GM19023 (cell line): ENCODE measurements at regions not wholly inside any gene's neighbourhood (a gene's known extent, or its start where the extent isn't known, plus 50 kb on each side); places are given as distances from the start of the nearest gene placed in this dataset.
"Not testable (repeated sequence)": the region's sequence is repeated elsewhere in the genome, so short reads cannot be mapped to it uniquely, and the experiment has no call there.

ENCODE experiments used
- ATAC-seq: cut with Tn5 transposase; IDR thresholded peaks from one replicate; pipeline ENCODE4 v1.9.1; 2021; ENCODE audit warnings: mild to moderate bottlenecking, moderate library complexity; ENCODE audit not compliant: unreplicated experiment

DNA sequence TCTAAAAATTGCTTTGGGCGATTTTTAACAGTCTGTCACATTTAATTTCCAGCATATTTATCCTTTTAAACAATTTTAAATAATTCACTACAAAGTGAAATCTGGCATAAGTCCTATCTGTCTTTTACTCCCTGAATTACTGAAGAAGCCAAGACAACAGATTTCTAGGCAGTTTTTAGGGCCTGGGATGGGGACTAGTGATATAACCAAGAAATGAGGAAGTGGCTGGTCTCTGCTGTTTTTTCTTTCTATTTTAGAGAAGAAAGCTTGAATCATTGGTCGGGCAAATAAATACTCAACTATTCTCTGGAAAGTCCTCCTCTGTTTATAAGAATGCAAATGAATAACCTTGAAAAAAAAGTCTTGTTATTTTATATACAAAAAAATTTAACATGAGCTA lies 79.7 kb upstream of the SSBP2 start:
- no peak for ATAC-seq

- no peak for ATAC-seq
These were observed 78.3 kb upstream of the SSBP2 start for GRCh38 chr5:81829242-81829641.

- ATAC-seq = no peak
These were observed 76.6 kb upstream of the SSBP2 start for GRCh38 chr5:81827500-81827899.

DNA sequence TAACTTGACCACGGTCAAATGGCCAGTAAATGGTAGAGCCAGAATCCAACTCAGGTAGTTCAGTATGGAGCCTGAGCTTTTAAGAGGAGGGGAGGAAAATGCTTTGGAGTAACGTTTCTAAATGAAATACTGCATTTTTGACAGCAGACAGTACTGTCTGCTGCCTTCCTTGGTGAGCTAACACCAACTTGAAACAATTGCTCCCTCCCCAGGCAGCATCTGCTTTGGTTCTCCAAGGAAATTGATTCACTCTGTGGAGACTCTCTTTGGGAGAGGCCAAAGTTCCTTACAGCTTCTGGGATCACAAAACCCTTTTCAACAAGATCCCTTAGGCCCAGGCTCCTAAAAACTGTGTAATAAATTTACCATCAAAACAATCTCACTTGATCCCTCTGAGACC lies 75.2 kb upstream of the SSBP2 start:
- ATAC-seq = no peak

DNA sequence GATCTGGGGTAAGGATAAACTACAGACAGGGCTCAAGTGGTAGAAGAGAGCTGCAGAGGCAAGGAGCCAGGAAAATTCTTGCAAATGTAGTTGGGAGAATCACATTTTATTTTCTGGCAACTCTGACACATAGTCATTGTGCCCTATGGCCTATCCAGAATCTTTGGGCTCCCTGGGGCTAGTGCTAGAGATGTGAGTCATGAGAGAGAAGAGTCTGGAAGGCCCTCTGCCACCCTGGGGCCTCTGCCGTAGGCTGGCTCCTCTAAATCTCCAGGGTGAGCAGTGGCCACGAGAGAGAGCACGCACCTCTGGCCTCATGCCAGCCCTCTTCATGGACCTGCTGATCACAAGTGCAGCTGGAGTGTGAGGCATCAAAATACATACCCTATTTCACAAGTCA lies 74.3 kb upstream of the SSBP2 start:
- no peak for ATAC-seq

DNA sequence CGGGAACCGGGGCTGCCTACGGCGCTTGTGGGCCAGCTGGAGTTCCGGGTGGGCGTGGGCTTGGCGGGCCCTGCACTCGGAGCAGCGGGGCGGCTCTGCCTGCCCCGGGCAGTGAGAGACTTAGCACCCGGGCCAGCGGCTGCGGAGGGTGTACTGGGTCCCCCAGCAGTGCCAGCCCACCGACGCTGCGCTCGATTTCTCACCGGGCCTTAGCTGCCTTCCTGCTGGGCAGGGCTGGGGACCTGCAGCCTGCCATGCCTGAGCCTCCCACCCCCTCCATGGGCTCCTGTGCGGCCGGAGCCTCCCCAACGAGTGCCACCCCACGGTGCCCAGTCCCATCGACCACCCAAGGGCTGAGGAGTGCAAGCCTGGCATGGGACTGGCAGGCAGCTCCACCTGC lies 72.8 kb upstream of the SSBP2 start:
- not testable (repeated sequence) for ATAC-seq

DNA sequence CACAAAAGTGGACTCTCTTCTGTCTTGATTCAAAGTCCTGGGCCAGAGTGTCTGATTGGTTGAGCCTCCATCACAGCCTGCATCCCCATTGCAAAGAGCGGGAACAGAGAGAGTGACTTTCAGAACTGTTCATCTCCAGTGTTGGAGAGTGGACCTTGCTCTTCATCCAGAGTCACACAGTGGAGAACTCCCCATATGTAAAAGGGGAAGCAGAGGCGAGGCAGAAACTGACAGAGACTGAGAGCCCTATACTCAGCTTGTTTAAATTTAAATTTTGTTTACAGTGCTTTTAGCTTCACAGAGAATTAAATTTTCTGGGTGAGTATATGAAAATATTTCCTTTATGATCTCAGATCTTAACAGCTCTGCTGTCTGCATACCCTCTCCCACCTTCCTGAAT lies 70.0 kb upstream of the SSBP2 start:
- no peak for ATAC-seq

DNA sequence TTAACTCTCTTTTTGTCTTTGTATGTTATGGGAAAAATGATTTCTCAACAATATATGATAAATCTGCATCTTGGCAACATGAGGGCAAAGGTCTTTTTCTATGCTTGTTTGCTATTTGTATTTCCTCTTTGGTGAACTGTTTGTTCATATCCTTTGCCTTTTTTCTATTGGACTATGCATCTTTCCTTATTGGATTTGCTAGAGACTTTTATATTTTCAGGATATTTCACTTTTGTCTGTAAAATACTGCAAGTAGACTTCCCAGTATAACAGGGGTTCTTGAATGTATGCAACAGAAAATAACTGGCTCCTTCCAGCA lies 69.4 kb upstream of the SSBP2 start:
- ATAC-seq = no peak

DNA sequence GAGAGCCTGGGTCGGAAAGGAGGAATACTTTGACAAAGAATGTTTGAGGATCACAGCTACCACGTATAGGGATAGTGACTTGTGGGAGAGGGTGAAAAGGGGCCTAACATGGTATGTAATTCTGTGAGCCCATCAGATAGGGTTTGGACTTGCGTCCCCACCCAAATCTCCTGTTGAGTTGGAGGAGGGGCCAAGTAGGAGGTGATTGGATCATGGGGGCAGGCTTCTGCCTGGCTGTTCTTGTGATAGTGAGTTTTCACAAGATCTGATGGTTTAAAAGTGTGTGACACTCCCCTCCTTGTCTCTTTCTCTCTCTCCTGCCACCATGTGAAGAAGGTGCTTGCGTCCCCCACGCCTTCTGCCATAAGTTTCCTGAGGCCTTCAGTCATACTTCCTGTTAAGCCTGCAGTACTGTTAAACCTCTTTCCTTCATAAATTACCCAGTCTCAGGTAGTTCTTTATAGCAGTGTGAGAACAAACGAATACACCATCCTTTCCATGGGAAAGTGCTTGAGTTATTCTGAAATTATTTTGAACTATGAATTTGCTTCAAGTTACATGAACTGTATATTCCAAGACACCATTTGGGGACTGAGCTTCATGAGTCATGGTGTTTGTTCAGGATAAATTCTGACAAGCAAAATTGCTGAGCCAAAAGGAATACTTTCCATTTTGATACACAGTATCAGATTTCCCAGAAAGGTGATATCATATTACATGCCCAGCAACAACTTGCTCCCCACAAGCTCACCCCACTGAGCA lies 68.8 kb upstream of the SSBP2 start:
- no peak for ATAC-seq

DNA sequence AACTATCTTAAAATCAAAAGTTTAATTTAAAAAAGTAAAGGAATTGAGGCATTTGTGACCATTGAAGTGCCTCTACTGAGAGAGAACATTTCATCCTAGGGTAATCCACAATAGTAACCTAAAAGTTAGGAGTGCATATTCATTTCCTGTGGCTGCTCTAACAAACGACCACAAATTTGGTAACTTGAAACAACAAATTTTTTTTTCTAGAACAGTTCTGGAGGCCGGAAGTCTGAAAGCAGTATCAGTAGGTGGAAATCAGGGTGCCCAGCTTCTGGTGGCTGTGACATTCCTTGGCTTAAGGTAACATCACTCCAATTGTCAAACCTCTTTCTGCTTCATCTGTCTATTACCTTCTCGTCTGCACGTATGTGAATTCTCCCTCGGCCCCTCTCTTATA lies 67.1 kb upstream of the SSBP2 start:
- ATAC-seq = no peak

- no peak for ATAC-seq
These were observed 66.2 kb upstream of the SSBP2 start for GRCh38 chr5:81817086-81817485.

GRCh38 chr5:81815321-81815720 lies 64.4 kb upstream of the SSBP2 start:
- ATAC-seq = no peak

- no peak for ATAC-seq
These were observed 57.2 kb upstream of the SSBP2 start for GRCh38 chr5:81808106-81808505.

DNA sequence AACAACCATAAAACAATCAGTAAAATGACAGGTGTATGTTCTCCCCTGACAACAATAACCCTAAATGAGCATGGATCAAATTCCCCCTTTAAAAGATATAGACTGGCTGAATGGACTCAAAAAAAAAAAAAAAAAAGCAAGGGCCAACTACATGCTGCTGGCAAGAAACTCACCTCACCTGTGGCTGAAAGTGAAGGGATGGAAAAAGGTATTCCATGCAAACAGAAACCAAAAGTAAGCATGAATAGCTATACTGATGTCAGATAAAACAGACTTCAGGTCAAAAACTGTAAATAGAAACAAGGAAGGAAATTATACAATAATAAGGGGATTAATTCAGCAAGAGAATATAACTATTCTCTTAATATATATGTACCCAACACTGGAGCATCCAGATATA lies 54.2 kb upstream of the SSBP2 start:
- ATAC-seq = no peak

DNA sequence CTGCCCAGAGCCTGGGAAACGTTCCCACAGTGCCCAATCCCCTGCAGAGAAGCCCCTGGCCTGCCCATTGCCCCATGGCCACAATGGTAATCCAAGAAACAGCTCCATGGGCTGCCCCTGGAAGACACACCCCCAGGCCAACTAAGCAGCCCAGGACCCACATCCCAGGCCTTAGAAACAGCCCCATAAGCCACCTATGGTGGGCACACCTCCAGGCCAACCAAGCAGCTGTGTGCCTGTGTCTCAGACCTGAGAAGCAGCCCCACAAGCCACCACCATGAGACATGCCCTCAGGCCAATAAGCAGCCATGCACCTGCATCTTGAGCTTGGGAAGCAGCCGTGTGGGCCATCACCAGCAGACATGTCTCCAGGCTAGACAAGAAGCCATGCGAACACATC lies 52.9 kb upstream of the SSBP2 start:
- ATAC-seq = no peak

DNA sequence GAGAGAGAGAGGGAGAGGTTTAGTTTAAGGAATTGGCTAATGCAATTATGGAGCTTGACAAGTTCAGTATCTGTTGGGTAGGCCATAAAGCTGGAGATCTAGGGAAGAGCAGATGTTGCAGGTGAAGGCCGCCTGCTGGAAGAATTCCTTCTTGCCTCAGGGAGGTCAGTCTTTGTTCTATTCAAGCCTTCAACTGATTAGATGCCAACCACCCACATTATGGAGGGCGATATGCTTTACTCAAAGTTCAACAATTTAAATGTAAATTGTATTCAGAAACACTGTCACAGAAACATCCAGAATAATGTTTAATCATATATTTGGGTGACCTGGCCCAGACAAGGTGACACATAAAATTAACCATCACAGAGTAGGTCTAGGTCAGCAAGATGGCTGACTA lies 51.7 kb upstream of the SSBP2 start:
- ATAC-seq = no peak

DNA sequence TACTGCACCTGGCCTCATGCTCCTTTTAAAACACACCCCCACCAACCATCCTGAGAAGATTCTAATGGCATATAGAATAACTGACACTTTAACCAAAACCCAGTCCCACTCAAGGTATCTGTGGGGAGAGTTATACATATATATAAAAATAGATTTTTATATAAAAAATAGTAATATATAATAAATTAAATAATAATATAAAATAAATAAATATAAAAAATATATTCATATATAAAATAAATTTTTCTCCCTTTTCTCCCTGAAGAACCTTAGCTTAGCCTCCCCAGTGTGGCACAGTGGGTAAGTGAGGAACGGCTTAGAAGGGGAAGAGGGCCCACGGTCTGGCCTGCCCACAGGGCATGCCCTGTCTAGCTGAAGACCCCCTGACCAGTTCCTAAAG lies 51.1 kb upstream of the SSBP2 start:
- no peak for ATAC-seq

- no peak for ATAC-seq
These were observed 49.9 kb upstream of the SSBP2 start for GRCh38 chr5:81800797-81801196.
